ENCODE measurements at regions not wholly inside any gene's neighbourhood (a gene's known extent, or its start where the extent isn't known, plus 50 kb on each side); places are given as distances from the start of the nearest gene placed in this dataset.
"Not testable (repeated sequence)": the region's sequence is repeated elsewhere in the genome, so short reads cannot be mapped to it uniquely, and the experiment has no call there.

- DNase-seq (ENCODE audit: low read depth in 2 of 2), result no peak
Observed at GRCh38 chr4:52511825-52512224, 147.3 kb downstream of the USP46 start.

GRCh38 chr4:52512291-52512690, 146.8 kb downstream of the USP46 start:
- no peak for DNase-seq (ENCODE audit: low read depth in 2 of 2)

GRCh38 chr4:52522093-52522492, 137.0 kb downstream of the USP46 start:
- not testable (repeated sequence) for DNase-seq (ENCODE audit: low read depth in 2 of 2)

- DNase-seq (ENCODE audit: low read depth in 2 of 2), result no peak
Observed at GRCh38 chr4:52529983-52530382, 129.1 kb downstream of the USP46 start.

GRCh38 chr4:52535793-52536192, 123.3 kb downstream of the USP46 start:
- DNase-seq (ENCODE audit: low read depth in 2 of 2), result no peak
